WTC11 (cell line): ENCODE measurements at regions not wholly inside any gene's neighbourhood (a gene's known extent, or its start where the extent isn't known, plus 50 kb on each side); places are given as distances from the start of the nearest gene placed in this dataset.

Source experiments
- CREB1 ChIP-seq: sonication (generic); formaldehyde crosslinking; IDR thresholded peaks from 2 replicates; pipeline ENCODE4 v1.8.0; 2023; ENCODE audit warnings: mild to moderate bottlenecking, missing genetic modification reagents
- FOXP1 ChIP-seq: sonication (generic); formaldehyde crosslinking; IDR thresholded peaks from 2 replicates; pipeline ENCODE4 v1.8.0; 2022; ENCODE audit warnings: missing genetic modification reagents, mild to moderate bottlenecking, moderate library complexity, borderline replicate concordance
- KAT7 ChIP-seq: sonication (generic); formaldehyde crosslinking; IDR thresholded peaks from 2 replicates; pipeline ENCODE4 v1.8.1; 2023; ENCODE audit warnings: missing genetic modification reagents, mild to moderate bottlenecking, borderline replicate concordance
- NFYB ChIP-seq: sonication (generic); formaldehyde crosslinking; conservative IDR thresholded peaks from 2 replicates; pipeline ENCODE4 v1.8.0; 2022; ENCODE audit warnings: low read depth, missing genetic modification reagents
- NR1H2 ChIP-seq: sonication (generic); formaldehyde crosslinking; IDR thresholded peaks from 2 replicates; pipeline ENCODE4 v1.9.0; 2021; ENCODE audit warnings: mild to moderate bottlenecking, moderate library complexity, missing genetic modification reagents
- SMAD3 ChIP-seq: sonication (generic); formaldehyde crosslinking; IDR thresholded peaks from 2 replicates; pipeline ENCODE4 v1.8.0; 2022; ENCODE audit warnings: missing genetic modification reagents, mild to moderate bottlenecking, borderline replicate concordance
- STAT6 ChIP-seq: sonication (generic); formaldehyde crosslinking; conservative IDR thresholded peaks from 2 replicates; pipeline ENCODE4 v1.8.1; 2023; ENCODE audit warnings: mild to moderate bottlenecking, low read depth, missing genetic modification reagents, moderate library complexity
- TP53 ChIP-seq: sonication (generic); formaldehyde crosslinking; IDR thresholded peaks from 2 replicates; pipeline ENCODE4 v1.8.1; 2023; ENCODE audit warnings: mild to moderate bottlenecking, missing genetic modification reagents
- ZNF263 ChIP-seq: sonication (generic); formaldehyde crosslinking; IDR thresholded peaks from 2 replicates; pipeline ENCODE4 v1.8.1; 2022; ENCODE audit warnings: low read depth, mild to moderate bottlenecking, moderate library complexity, missing genetic modification reagents
- ZNF423 ChIP-seq: fragments of 250-450 bp; sonication (Bioruptor Pico); IDR thresholded peaks from 2 replicates; pipeline ENCODE4 v2.1.2; 2022; ENCODE audit warnings: mild to moderate bottlenecking, moderate library complexity
- TF ChIP-seq, protein P1 (sequence below): fragments of 200-600 bp; IDR thresholded peaks from 2 replicates; pipeline ENCODE4 v1.8.0; 2022; ENCODE audit warnings: antibody characterized with exemption
- TF ChIP-seq, protein P2 (sequence below): sonication (generic); formaldehyde crosslinking; IDR thresholded peaks from 2 replicates; pipeline ENCODE4 v1.8.0; 2022; ENCODE audit warnings: mild to moderate bottlenecking, missing genetic modification reagents
- TF ChIP-seq, protein P3 (sequence below): fragments of 250-450 bp; sonication (Bioruptor Pico); IDR thresholded peaks from 2 replicates; pipeline ENCODE4 v1.9.0; 2021; ENCODE audit warnings: mild to moderate bottlenecking, borderline replicate concordance
- TF ChIP-seq, protein P4 (sequence below): sonication (generic); formaldehyde crosslinking; IDR thresholded peaks from 2 replicates; pipeline ENCODE4 v1.8.0; 2022; ENCODE audit warnings: mild to moderate bottlenecking, missing genetic modification reagents

DNA sequence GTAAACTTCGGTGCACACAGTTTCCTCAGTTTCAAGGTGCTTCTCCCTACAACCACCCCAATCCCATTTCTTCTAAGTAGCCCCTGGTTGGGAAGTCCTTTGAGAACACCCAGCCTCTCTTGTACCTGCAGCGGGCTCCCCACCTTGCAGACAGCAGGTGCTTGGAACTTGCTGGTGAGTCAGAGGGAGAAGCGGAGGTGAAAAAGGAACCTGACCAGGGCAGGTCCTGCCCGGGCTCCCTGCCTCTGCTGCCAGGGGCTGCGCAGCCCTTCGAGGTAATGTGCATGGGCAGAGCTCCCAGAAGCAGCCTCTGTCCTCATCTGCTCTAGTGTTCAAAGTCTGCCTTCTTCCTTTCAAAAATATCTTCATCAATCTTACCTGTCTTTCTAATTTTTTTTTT lies 274.0 kb upstream of the SOX1 start:
- TF ChIP-seq, protein P1, sequence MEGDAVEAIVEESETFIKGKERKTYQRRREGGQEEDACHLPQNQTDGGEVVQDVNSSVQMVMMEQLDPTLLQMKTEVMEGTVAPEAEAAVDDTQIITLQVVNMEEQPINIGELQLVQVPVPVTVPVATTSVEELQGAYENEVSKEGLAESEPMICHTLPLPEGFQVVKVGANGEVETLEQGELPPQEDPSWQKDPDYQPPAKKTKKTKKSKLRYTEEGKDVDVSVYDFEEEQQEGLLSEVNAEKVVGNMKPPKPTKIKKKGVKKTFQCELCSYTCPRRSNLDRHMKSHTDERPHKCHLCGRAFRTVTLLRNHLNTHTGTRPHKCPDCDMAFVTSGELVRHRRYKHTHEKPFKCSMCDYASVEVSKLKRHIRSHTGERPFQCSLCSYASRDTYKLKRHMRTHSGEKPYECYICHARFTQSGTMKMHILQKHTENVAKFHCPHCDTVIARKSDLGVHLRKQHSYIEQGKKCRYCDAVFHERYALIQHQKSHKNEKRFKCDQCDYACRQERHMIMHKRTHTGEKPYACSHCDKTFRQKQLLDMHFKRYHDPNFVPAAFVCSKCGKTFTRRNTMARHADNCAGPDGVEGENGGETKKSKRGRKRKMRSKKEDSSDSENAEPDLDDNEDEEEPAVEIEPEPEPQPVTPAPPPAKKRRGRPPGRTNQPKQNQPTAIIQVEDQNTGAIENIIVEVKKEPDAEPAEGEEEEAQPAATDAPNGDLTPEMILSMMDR, result no peak
- TF ChIP-seq, protein P2, sequence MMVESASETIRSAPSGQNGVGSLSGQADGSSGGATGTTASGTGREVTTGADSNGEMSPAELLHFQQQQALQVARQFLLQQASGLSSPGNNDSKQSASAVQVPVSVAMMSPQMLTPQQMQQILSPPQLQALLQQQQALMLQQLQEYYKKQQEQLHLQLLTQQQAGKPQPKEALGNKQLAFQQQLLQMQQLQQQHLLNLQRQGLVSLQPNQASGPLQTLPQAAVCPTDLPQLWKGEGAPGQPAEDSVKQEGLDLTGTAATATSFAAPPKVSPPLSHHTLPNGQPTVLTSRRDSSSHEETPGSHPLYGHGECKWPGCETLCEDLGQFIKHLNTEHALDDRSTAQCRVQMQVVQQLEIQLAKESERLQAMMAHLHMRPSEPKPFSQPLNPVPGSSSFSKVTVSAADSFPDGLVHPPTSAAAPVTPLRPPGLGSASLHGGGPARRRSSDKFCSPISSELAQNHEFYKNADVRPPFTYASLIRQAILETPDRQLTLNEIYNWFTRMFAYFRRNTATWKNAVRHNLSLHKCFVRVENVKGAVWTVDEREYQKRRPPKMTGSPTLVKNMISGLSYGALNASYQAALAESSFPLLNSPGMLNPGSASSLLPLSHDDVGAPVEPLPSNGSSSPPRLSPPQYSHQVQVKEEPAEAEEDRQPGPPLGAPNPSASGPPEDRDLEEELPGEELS (CRISPR knock-in tag), result no peak
- no peak for TF ChIP-seq ZNF263
- TF ChIP-seq, protein P3, sequence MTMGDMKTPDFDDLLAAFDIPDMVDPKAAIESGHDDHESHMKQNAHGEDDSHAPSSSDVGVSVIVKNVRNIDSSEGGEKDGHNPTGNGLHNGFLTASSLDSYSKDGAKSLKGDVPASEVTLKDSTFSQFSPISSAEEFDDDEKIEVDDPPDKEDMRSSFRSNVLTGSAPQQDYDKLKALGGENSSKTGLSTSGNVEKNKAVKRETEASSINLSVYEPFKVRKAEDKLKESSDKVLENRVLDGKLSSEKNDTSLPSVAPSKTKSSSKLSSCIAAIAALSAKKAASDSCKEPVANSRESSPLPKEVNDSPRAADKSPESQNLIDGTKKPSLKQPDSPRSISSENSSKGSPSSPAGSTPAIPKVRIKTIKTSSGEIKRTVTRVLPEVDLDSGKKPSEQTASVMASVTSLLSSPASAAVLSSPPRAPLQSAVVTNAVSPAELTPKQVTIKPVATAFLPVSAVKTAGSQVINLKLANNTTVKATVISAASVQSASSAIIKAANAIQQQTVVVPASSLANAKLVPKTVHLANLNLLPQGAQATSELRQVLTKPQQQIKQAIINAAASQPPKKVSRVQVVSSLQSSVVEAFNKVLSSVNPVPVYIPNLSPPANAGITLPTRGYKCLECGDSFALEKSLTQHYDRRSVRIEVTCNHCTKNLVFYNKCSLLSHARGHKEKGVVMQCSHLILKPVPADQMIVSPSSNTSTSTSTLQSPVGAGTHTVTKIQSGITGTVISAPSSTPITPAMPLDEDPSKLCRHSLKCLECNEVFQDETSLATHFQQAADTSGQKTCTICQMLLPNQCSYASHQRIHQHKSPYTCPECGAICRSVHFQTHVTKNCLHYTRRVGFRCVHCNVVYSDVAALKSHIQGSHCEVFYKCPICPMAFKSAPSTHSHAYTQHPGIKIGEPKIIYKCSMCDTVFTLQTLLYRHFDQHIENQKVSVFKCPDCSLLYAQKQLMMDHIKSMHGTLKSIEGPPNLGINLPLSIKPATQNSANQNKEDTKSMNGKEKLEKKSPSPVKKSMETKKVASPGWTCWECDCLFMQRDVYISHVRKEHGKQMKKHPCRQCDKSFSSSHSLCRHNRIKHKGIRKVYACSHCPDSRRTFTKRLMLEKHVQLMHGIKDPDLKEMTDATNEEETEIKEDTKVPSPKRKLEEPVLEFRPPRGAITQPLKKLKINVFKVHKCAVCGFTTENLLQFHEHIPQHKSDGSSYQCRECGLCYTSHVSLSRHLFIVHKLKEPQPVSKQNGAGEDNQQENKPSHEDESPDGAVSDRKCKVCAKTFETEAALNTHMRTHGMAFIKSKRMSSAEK, result no peak
- TF ChIP-seq, protein P4, sequence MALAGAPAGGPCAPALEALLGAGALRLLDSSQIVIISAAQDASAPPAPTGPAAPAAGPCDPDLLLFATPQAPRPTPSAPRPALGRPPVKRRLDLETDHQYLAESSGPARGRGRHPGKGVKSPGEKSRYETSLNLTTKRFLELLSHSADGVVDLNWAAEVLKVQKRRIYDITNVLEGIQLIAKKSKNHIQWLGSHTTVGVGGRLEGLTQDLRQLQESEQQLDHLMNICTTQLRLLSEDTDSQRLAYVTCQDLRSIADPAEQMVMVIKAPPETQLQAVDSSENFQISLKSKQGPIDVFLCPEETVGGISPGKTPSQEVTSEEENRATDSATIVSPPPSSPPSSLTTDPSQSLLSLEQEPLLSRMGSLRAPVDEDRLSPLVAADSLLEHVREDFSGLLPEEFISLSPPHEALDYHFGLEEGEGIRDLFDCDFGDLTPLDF, result no peak
- TF ChIP-seq ZNF423 (CRISPR knock-in tag), result no peak
- no peak for TF ChIP-seq TP53 (CRISPR knock-in tag)
- TF ChIP-seq NR1H2 (CRISPR knock-in tag), result no peak
- no peak for TF ChIP-seq FOXP1 (CRISPR knock-in tag)
- TF ChIP-seq SMAD3 (CRISPR knock-in tag), result no peak
- TF ChIP-seq NFYB (CRISPR knock-in tag), result no peak
- TF ChIP-seq KAT7, result no peak
- no peak for TF ChIP-seq CREB1 (CRISPR knock-in tag)
- no peak for TF ChIP-seq STAT6 (CRISPR knock-in tag)
